ENCODE measurements at regions not wholly inside any gene's neighbourhood (a gene's known extent, or its start where the extent isn't known, plus 50 kb on each side); places are given as distances from the start of the nearest gene placed in this dataset.

GRCh38 chr17:77883213-77883650, 75.3 kb upstream of the TNRC6C start:
- DNase-seq: no peak

GRCh38 chr17:77884019-77884418, 74.5 kb upstream of the TNRC6C start:
- peak; percentile 72 for DNase-seq

GRCh38 chr17:77884967-77885641, 73.4 kb upstream of the TNRC6C start:
- DNase-seq: no peak

- no peak for DNase-seq
These were observed 72.7 kb upstream of the TNRC6C start for GRCh38 chr17:77885678-77886386.

GRCh38 chr17:77886387-77886728, 72.1 kb upstream of the TNRC6C start:
- DNase-seq: peak; percentile 75

GRCh38 chr17:77887110-77887463, 71.4 kb upstream of the TNRC6C start:
- DNase-seq: no peak

GRCh38 chr17:77887464-77888241, 70.8 kb upstream of the TNRC6C start:
- peak; percentile 88 for DNase-seq

- DNase-seq: no peak
These were observed 70.0 kb upstream of the TNRC6C start for GRCh38 chr17:77888242-77889134.

GRCh38 chr17:77889135-77889505, 69.4 kb upstream of the TNRC6C start:
- DNase-seq: peak; percentile 12

- DNase-seq: peak; percentile 5
These were observed 68.4 kb upstream of the TNRC6C start for GRCh38 chr17:77889866-77890760.

GRCh38 chr17:77890771-77891170, 67.7 kb upstream of the TNRC6C start:
- DNase-seq: peak; percentile 9

- DNase-seq: peak; percentile 7
These were observed 66.9 kb upstream of the TNRC6C start for GRCh38 chr17:77891602-77892001.

- peak; percentile 12 for DNase-seq
These were observed 66.5 kb upstream of the TNRC6C start for GRCh38 chr17:77892031-77892430.

- peak; percentile 16 for DNase-seq
These were observed 65.9 kb upstream of the TNRC6C start for GRCh38 chr17:77892469-77893143.

- DNase-seq: peak; percentile 16
These were observed 65.1 kb upstream of the TNRC6C start for GRCh38 chr17:77893144-77894044.

GRCh38 chr17:77894126-77894956, 64.2 kb upstream of the TNRC6C start:
- peak; percentile 13 for DNase-seq

- DNase-seq: no peak
These were observed 60.7 kb upstream of the TNRC6C start for GRCh38 chr17:77897741-77898301.

- no peak for DNase-seq
These were observed 59.7 kb upstream of the TNRC6C start for GRCh38 chr17:77898521-77899434.
